ENCODE measurements at regions not wholly inside any gene's neighbourhood (a gene's known extent, or its start where the extent isn't known, plus 50 kb on each side); places are given as distances from the start of the nearest gene placed in this dataset.
"Not testable (repeated sequence)": the region's sequence is repeated elsewhere in the genome, so short reads cannot be mapped to it uniquely, and the experiment has no call there.

- intact Hi-C loops (cut with DNase I), result no loop called here
- DNase-seq (ENCODE audit: low spot score), result no peak
Observed at GRCh38 chr5:115696141-115696650, 70.4 kb upstream of the TMED7 start.

DNA sequence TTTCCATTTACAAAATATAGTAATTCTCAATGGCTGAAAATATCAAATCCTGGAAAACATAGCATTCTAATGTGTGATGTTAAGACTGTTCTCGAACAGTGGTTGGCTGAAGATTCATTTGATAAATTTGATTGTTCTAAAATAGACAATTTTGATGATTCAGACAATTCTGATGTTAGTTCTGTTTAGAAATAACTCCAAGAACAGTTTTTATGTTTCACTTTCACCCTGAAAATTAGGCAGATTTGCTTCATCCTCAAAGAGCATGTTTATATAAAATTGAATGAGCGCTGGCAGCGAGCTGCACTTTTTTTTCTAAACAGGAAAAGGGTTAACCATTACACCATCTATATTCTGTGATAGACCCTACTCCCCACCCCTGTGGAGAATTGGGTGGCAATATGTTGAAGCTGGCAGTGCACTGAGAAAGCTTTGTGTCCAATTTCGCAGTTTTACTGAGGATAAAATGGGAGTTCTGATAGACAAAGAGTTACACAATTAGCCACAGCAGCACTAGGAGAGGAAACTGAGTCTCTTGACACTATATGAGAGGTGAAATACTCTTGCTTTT, 69.6 kb upstream of the TMED7 start:
- no peak for DNase-seq (ENCODE audit: low spot score)
- intact Hi-C loops (cut with DNase I), result no loop called here

GRCh38 chr5:115691814-115692213, 66.0 kb upstream of the TMED7 start:
- intact Hi-C loops (cut with DNase I); DNase-seq (ENCODE audit: low spot score): not testable (repeated sequence)

DNA sequence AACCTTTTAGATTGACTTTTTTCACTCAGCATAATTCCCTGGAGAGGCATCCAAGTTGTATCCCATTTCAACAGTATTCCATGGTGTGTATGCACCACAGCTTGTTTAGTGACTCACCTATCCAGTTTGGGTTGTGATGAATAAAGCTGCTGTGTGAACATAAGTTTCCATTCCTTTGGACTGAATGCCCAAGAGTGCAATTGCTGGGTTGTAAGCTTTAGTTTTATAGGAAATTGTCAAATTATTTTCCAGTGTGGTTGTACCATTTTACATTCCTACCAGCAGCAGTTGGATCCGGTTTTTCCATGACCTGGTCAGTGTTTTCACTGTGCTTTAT, 60.9 kb upstream of the TMED7 start:
- DNase-seq (ENCODE audit: low spot score), result no peak
- intact Hi-C loops (cut with DNase I), result no loop called here

DNA sequence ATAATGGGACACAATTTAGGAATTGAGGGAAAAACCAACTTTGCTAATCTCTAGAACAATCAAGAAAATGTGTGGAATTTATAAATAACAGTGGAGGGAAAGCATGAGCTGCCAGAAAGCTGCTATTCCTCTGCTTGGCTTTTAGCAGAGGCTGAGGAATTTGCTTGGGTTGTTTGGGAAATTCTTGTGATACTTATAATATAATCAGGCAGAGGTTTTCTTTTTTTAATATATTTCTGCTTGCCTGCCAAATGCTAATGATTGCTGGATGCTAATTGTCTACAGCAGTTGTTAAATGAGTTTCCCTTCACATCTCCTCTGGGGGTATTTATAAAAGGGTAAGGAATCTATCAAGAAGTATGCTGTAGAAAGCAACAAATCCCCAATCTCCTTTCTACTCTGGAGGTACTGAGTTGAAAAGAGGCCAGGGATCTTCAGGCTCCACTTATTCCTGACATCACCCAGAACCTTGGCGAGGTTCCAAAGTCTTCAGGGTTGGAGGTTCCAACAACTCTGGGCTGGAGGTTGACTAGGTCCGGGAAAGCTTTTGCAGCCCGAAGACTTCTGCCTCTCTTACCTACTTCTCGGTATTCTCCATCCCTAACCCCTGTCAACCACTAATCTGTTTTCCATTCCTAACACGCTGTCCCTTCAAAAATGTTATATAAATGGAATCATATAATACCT, 60.4 kb upstream of the TMED7 start:
- no peak for DNase-seq (ENCODE audit: low spot score)
- intact Hi-C loops (cut with DNase I), result no loop called here

GRCh38 chr5:115685490-115685889, 59.7 kb upstream of the TMED7 start:
- intact Hi-C loops (cut with DNase I), result no loop called here
- no peak for DNase-seq (ENCODE audit: low spot score)

DNA sequence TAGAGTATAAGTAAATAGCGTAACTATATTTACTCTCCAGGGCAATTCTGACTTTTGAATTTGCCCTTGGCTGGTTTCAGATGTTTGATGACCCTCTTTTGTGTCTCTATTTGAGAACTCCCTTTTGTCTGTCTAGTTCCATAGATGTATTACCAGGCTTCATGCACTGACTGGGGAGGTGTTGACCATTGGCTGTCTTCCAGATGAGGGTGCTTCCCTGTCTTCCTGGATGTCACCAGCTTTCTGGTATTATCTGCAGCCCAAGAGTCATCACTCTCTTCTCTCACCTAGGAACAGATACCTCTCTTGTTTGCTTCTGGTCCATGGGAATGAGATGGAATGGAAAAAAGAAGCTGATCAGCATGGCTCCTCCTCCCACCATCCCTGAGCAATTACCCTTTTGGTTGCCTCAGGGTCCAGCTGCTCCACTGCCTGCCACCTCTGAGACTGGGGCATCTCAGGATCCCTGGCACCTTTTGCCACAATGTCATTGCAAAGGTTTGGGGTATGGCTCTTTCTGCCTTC, 58.7 kb upstream of the TMED7 start:
- intact Hi-C loops (cut with DNase I), result no loop called here
- no peak for DNase-seq (ENCODE audit: low spot score)

DNA sequence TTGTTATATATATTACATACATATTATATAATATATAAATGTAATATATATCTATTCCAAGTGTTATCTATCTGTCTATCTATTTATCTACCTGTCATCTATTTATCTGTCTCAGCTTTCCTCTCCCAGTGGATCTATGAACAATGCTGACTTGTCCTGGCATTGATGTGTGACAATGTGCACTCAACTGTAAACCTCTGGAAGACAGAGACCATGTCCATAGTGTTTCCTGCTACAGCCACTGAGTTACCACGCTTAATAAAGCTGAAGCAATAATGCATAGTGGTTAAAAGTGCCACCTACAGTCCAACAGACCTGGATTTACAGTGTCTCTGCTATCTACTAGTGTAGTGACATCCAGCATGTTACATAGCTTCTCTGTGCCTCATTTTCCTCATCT, 57.2 kb upstream of the TMED7 start:
- DNase-seq (ENCODE audit: low spot score), result no peak
- intact Hi-C loops (cut with DNase I), result no loop called here

Data from posterior vena cava (tissue), 2 donors.